ENCODE measurements at regions not wholly inside any gene's neighbourhood (a gene's known extent, or its start where the extent isn't known, plus 50 kb on each side); places are given as distances from the start of the nearest gene placed in this dataset.

DNA sequence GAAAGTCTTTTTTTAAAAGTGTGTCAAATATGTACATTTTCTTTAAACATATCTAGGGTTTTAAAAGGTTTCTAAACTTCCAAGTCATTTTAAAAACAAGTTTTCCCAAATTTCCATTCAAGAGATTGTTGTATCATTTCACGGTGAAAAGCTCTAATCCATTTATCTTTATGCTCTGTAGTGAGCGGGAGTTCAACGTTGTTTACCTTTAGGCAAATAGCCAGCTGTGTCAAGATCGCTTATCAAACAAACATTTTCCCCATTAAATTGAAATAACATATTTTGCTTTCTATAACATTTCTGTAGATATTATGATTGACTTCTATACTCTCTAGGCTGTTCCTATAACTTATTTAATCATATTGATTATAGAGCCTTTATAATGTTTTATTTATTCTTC, 75.1 kb downstream of the CTSL start:
- H3K4me2 ChIP-seq (ENCODE audit: low read depth, low read length, poor library complexity, severe bottlenecking): no peak overlapping the region
- no peaks in the 10 kb centered on the region for H3K27me3 ChIP-seq (ENCODE audit: low read length)
- TF ChIP-seq EZH2phosphoT487 (conservative IDR thresholded peaks at IDR 0.05; ENCODE audit: low read length): no peak
- TF ChIP-seq, protein P1, sequence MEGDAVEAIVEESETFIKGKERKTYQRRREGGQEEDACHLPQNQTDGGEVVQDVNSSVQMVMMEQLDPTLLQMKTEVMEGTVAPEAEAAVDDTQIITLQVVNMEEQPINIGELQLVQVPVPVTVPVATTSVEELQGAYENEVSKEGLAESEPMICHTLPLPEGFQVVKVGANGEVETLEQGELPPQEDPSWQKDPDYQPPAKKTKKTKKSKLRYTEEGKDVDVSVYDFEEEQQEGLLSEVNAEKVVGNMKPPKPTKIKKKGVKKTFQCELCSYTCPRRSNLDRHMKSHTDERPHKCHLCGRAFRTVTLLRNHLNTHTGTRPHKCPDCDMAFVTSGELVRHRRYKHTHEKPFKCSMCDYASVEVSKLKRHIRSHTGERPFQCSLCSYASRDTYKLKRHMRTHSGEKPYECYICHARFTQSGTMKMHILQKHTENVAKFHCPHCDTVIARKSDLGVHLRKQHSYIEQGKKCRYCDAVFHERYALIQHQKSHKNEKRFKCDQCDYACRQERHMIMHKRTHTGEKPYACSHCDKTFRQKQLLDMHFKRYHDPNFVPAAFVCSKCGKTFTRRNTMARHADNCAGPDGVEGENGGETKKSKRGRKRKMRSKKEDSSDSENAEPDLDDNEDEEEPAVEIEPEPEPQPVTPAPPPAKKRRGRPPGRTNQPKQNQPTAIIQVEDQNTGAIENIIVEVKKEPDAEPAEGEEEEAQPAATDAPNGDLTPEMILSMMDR (IDR thresholded peaks at IDR 0.05; ENCODE audit: insufficient read depth, low read length, poor library complexity, severe bottlenecking): no peak

DNA sequence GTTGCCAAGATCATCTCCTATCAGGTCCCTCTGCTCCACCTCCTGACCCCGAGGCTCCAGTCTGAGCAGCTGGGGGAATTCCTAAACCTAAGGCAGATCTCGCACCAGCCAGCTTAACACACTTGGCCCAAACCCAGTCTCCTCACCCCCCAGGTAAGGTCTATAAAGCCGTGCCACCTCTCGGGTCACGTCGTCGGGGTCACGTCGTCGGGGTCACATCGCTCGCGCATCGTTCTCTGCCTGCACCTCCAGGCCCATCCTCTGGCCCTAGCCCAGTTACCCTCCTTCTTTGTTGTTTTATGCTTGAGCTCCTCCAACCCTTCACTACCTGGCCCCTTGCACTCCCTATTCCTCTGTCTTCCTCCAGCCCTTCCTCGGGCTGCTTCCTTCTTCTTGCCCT, 77.2 kb downstream of the CTSL start:
- Histone ChIP-seq H3K9ac (ENCODE audit: low read length) (no peak overlapping the region), H3K9me3 (ENCODE audit: insufficient read depth, low read length) (no peaks in the 10 kb centered on the region), H3K36me3 (ENCODE audit: low read length) (no peaks in the 10 kb centered on the region), H3K4me2 (ENCODE audit: low read depth, low read length, poor library complexity, severe bottlenecking) (no peak overlapping the region), H3K9me2 (replicated peaks; ENCODE audit: insufficient read depth, low read length) (no peaks in the 10 kb centered on the region), H3K4me3 (ENCODE audit: insufficient read depth, low read length, poor library complexity, severe bottlenecking) (no peak overlapping the region), H4K20me1 (ENCODE audit: low read depth, low read length) (no peaks in the 10 kb centered on the region), H3K79me2 (ENCODE audit: insufficient read depth, low read length) (no peaks in the 10 kb centered on the region), H2AFZ (ENCODE audit: low read depth, low read length, severe bottlenecking) (no peak overlapping the region), H3K27ac (ENCODE audit: low read depth, low read length) (no peak overlapping the region), H3F3A (ENCODE audit: insufficient read depth) (no peaks in the 10 kb centered on the region), H3K27me3 (ENCODE audit: low read length) (no peaks in the 10 kb centered on the region)
- no peak for TF ChIP-seq EZH2phosphoT487 (conservative IDR thresholded peaks at IDR 0.05; ENCODE audit: low read length)

More for the DNA sequence above, 75.1 kb downstream of the CTSL start:
- no peaks in the 10 kb centered on the region for H4K20me1 ChIP-seq (ENCODE audit: low read depth, low read length)
- no peak overlapping the region for H3K9ac ChIP-seq (ENCODE audit: low read length)
- H3F3A ChIP-seq (ENCODE audit: insufficient read depth): no peaks in the 10 kb centered on the region
- H3K27ac ChIP-seq (ENCODE audit: low read depth, low read length): no peak overlapping the region
- no peaks in the 10 kb centered on the region for H3K79me2 ChIP-seq (ENCODE audit: insufficient read depth, low read length)
- H2AFZ ChIP-seq (ENCODE audit: low read depth, low read length, severe bottlenecking): no peak overlapping the region
- H3K9me3 ChIP-seq (ENCODE audit: insufficient read depth, low read length): no peaks in the 10 kb centered on the region
- no peaks in the 10 kb centered on the region for H3K36me3 ChIP-seq (ENCODE audit: low read length)
- no peak overlapping the region for H3K4me3 ChIP-seq (ENCODE audit: insufficient read depth, low read length, poor library complexity, severe bottlenecking)
- H3K9me2 ChIP-seq (replicated peaks; ENCODE audit: insufficient read depth, low read length): no peaks in the 10 kb centered on the region

DNA sequence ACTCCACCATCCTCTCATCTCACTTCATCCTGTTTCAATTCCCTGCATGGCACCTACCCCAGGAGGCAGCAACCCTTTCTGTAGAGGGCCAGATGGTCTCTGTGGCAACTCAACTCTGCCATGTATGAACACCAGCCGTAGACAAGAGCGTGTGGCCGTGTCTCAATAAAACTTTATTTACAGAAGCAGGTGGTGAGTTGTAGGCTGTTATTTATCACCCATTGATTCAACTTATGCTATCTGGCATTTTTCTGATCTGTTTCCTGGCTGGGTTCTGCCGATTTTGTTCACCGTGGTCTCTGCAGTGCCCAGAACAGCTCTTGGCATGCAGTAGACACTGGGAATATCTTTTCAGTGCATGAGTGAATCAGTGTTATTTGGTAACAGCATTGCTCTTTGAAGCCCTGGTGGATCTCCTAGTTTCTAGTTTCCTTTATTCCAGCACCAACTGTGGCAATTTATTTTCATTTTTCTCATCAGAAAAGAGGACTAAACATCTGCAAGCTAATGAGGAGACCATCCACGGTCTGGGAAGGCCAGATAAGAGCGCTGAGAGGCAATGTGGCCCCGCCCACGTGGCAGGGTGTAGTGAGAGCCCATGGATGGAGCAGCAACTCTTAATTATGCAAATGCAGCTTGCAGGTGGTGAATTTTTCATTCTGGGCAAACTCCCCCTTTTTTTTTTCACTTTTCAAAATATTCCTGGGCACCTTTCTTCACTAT, 77.9 kb downstream of the CTSL start:
- Histone ChIP-seq H3K9me2 (replicated peaks; ENCODE audit: insufficient read depth, low read length) (no peaks in the 10 kb centered on the region), H4K20me1 (ENCODE audit: low read depth, low read length) (no peaks in the 10 kb centered on the region), H3K9ac (ENCODE audit: low read length) (no peak overlapping the region), H3K4me3 (ENCODE audit: insufficient read depth, low read length, poor library complexity, severe bottlenecking) (no peak overlapping the region), H3K36me3 (ENCODE audit: low read length) (no peaks in the 10 kb centered on the region), H2AFZ (ENCODE audit: low read depth, low read length, severe bottlenecking) (no peak overlapping the region), H3F3A (ENCODE audit: insufficient read depth) (no peaks in the 10 kb centered on the region), H3K9me3 (ENCODE audit: insufficient read depth, low read length) (no peaks in the 10 kb centered on the region), H3K27ac (ENCODE audit: low read depth, low read length) (no peak overlapping the region), H3K79me2 (ENCODE audit: insufficient read depth, low read length) (no peaks in the 10 kb centered on the region), H3K4me2 (ENCODE audit: low read depth, low read length, poor library complexity, severe bottlenecking) (no peak overlapping the region), H3K27me3 (ENCODE audit: low read length) (no peaks in the 10 kb centered on the region)
- no peak for TF ChIP-seq EZH2phosphoT487 (conservative IDR thresholded peaks at IDR 0.05; ENCODE audit: low read length)
- TF ChIP-seq, protein P1 (IDR thresholded peaks at IDR 0.05; ENCODE audit: insufficient read depth, low read length, poor library complexity, severe bottlenecking): no peak

DNA sequence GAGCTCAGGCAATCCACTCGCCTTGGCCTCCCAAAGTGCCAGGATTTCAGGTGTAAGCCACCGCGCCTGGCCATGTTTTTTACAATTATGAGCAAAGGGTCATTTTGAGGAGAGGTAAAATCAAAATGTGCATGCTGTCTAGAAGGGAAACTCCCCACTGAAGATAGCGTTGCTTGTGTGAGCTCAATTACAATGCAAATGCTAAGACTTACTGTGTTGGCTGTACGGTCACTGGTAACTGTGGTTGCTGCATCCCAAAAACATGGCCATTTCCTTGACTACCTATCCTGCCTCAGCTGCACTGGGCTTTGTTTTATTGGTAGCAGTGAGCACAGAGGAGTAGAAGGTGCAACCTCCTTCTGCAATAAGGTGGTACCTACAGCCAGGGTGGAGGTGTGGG, 77.4 kb upstream of the SPATA31E1 start:
- Histone ChIP-seq H3K36me3 (ENCODE audit: low read length) (no peaks in the 10 kb centered on the region), H3K9ac (ENCODE audit: low read length) (no peak overlapping the region), H3K4me2 (ENCODE audit: low read depth, low read length, poor library complexity, severe bottlenecking) (no peak overlapping the region), H3K4me3 (ENCODE audit: insufficient read depth, low read length, poor library complexity, severe bottlenecking) (no peak overlapping the region), H3K27ac (ENCODE audit: low read depth, low read length) (no peak overlapping the region), H3K79me2 (ENCODE audit: insufficient read depth, low read length) (no peaks in the 10 kb centered on the region), H3K9me2 (replicated peaks; ENCODE audit: insufficient read depth, low read length) (no peaks in the 10 kb centered on the region), H4K20me1 (ENCODE audit: low read depth, low read length) (no peaks in the 10 kb centered on the region), H2AFZ (ENCODE audit: low read depth, low read length, severe bottlenecking) (no peak overlapping the region), H3F3A (ENCODE audit: insufficient read depth) (no peaks in the 10 kb centered on the region), H3K9me3 (ENCODE audit: insufficient read depth, low read length) (no peaks in the 10 kb centered on the region), H3K27me3 (ENCODE audit: low read length) (no peaks in the 10 kb centered on the region)
- TF ChIP-seq, protein P1 (IDR thresholded peaks at IDR 0.05; ENCODE audit: insufficient read depth, low read length, poor library complexity, severe bottlenecking): no peak
- no peak for TF ChIP-seq EZH2phosphoT487 (conservative IDR thresholded peaks at IDR 0.05; ENCODE audit: low read length)
